ENCODE measurements at regions not wholly inside any gene's neighbourhood (a gene's known extent, or its start where the extent isn't known, plus 50 kb on each side); places are given as distances from the start of the nearest gene placed in this dataset.

DNA sequence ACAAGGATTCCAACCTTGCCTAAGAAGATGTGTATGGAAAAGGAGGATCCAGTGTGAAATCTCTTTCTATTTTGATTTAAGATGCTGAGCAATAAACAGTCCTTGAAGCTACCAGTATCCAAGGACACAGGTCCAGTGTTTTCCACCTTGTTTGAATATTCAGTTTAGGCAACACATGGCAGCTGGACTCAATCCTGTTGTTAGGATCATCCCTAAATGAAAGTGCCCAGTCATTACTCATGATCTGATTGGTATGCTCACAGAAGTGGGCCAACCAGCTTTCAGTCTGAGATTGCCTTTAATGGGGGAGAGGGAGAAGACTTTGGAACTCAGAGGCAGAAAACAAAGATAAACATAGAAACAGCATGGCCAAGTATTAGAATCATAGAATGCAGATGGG, 355.7 kb upstream of the ADAMTSL1 start:
- no peaks in the 10 kb centered on the region for H3K36me3 ChIP-seq
- no peak overlapping the region for H3K4me3 ChIP-seq
- no peak for DNase-seq
- no peaks in the 10 kb centered on the region for H3K9me3 ChIP-seq
- ATAC-seq = no peak
- intact Hi-C loops (cut with DNase I) = no loop called here
- H3K27me3 ChIP-seq (ENCODE audit: low read depth) = no peaks in the 10 kb centered on the region
- H3K4me1 ChIP-seq = no peaks in the 10 kb centered on the region
- no peak overlapping the region for H3K27ac ChIP-seq
- TF ChIP-seq, protein P1, sequence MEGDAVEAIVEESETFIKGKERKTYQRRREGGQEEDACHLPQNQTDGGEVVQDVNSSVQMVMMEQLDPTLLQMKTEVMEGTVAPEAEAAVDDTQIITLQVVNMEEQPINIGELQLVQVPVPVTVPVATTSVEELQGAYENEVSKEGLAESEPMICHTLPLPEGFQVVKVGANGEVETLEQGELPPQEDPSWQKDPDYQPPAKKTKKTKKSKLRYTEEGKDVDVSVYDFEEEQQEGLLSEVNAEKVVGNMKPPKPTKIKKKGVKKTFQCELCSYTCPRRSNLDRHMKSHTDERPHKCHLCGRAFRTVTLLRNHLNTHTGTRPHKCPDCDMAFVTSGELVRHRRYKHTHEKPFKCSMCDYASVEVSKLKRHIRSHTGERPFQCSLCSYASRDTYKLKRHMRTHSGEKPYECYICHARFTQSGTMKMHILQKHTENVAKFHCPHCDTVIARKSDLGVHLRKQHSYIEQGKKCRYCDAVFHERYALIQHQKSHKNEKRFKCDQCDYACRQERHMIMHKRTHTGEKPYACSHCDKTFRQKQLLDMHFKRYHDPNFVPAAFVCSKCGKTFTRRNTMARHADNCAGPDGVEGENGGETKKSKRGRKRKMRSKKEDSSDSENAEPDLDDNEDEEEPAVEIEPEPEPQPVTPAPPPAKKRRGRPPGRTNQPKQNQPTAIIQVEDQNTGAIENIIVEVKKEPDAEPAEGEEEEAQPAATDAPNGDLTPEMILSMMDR (IDR thresholded peaks at IDR 0.05) = no peak

DNA sequence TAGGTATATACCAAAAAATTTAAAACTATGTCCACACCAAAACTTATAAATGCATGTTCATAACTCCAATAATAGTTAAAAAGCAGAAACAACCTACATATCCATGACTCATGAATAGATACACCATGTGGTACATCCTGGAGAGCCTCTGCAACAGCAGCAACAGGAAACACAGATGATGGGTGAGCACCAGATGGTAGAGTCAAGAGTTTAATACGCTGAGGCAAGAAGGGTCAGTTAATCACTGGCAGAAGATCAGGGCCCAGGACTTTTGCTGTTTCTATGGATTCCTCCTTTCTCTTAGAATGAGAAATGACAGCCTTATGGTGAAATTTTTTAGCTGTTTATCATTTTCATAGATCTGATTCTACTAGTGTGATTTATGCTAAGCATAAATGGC, 351.8 kb upstream of the ADAMTSL1 start:
- Histone ChIP-seq H3K4me1 (no peaks in the 10 kb centered on the region), H3K36me3 (no peaks in the 10 kb centered on the region), H3K27ac (no peak overlapping the region), H3K9me3 (no peaks in the 10 kb centered on the region), H3K4me3 (no peak overlapping the region), H3K27me3 (ENCODE audit: low read depth) (no peaks in the 10 kb centered on the region)
- intact Hi-C loops (cut with DNase I) = no loop called here
- no peak for DNase-seq
- no peak for ATAC-seq
- TF ChIP-seq, protein P1 (IDR thresholded peaks at IDR 0.05) = no peak

DNA sequence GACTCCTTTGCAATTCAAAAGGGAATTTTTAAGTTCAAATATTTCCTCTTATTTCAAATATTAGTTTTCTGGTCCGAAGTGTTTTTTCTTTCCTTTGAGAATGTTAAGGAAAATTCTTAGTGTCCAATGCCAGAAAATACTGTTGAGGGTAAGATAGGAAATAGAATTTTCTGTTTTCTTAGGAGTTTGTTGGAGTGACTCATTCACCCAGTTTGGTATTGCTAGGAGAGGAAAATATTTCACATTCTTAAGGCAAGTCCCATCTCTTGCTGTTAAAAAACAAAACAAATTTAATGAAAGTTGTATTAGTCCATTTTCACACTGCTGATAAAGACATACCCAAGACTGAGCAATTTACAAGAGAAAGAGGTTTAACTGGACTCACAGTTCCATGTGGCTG, 349.2 kb upstream of the ADAMTSL1 start:
- TF ChIP-seq, protein P1 (IDR thresholded peaks at IDR 0.05) = no peak
- DNase-seq (no peak), ATAC-seq (no peak)
- no peaks in the 10 kb centered on the region for H3K27me3 ChIP-seq (ENCODE audit: low read depth)
- H3K4me3 ChIP-seq = no peak overlapping the region
- H3K36me3 ChIP-seq = no peaks in the 10 kb centered on the region
- intact Hi-C loops (cut with DNase I) = no loop called here
- H3K27ac ChIP-seq = no peak overlapping the region
- no peaks in the 10 kb centered on the region for H3K9me3 ChIP-seq
- H3K4me1 ChIP-seq = no peaks in the 10 kb centered on the region

DNA sequence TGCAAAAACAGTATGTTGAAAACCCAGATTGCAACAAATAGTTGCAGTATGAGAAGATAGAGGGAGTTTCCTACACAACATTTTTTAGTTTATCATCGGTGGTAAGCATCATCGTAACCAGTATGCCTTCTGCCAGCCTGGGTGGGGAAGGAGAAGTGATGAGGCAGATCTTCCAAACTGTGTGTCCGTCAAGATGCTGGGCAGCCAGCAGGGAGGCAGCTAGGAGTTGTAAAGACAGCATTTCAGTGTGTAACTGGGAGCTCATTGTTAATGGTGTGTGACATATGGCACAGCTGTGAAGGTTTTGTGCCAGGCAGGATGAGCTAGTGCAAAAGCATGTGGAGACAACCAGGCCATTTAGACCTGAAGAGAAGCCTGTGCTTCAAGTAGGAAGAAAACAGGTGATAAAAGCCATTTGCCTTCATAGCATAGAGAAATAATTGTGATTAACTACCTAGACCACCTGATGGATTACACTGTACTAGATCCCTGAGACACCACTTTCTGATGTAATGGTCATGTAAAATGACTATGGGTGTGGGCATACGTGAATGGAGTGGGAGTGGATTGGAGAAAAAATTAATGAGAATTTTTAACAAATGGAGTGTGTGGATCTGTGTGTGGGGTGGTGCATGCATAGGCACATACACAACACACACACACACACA, 347.0 kb upstream of the ADAMTSL1 start:
- Histone ChIP-seq H3K27me3 (ENCODE audit: low read depth) (no peaks in the 10 kb centered on the region), H3K36me3 (no peaks in the 10 kb centered on the region), H3K27ac (no peak overlapping the region), H3K4me1 (no peaks in the 10 kb centered on the region), H3K9me3 (no peaks in the 10 kb centered on the region), H3K4me3 (no peak overlapping the region)
- DNase-seq (no peak), ATAC-seq (no peak)
- intact Hi-C loops (cut with DNase I) = no loop called here
- TF ChIP-seq, protein P1 (IDR thresholded peaks at IDR 0.05) = no peak

DNA sequence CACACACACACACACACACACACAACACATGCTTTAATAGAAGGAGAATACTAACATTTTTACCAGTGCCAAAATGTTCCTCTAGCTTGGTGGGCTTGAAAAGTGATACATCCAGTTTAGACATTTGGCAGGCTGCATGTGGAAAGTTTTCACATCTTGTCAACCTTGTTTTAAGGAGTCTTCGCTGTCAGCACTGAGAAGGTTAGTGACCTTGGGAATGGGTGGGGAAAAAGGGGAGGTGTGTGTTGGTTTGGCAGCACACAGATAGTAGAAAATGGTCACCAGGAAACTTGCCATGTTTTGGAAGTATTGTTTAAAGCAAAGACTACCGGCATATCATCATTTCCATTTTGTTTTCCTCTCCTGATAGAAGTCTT, 346.5 kb upstream of the ADAMTSL1 start:
- H3K9me3 ChIP-seq = no peaks in the 10 kb centered on the region
- no peak for ATAC-seq
- no peak for DNase-seq
- no peak overlapping the region for H3K4me3 ChIP-seq
- intact Hi-C loops (cut with DNase I) = no loop called here
- no peaks in the 10 kb centered on the region for H3K27me3 ChIP-seq (ENCODE audit: low read depth)
- TF ChIP-seq, protein P1 (IDR thresholded peaks at IDR 0.05) = no peak
- H3K36me3 ChIP-seq = no peaks in the 10 kb centered on the region
- no peaks in the 10 kb centered on the region for H3K4me1 ChIP-seq
- H3K27ac ChIP-seq = no peak overlapping the region
